Fibroblast of lung (primary cell): ENCODE measurements at regions not wholly inside any gene's neighbourhood (a gene's known extent, or its start where the extent isn't known, plus 50 kb on each side); places are given as distances from the start of the nearest gene placed in this dataset.

ENCODE experiments used
- CTCF ChIP-seq, 2 donors: IDR thresholded peaks in 1 of 2; conservative IDR thresholded peaks in 1 of 2; 1 replicate in 1 of 2; 2 replicates in 1 of 2; pipeline ENCODE4 v1.5.1; 2011 to 2012; ENCODE audit warnings: low read length in 2 of 2, control low read depth in 1 of 2, inconsistent platforms in 1 of 2, low read depth in 1 of 2, mild to moderate bottlenecking in 1 of 2
- EZH2 ChIP-seq: IDR thresholded peaks from 2 replicates; pipeline ENCODE4 v1.5.1; 2012; ENCODE audit warnings: low read length, control low read depth, mild to moderate bottlenecking; ENCODE audit errors: missing control alignments

- TF ChIP-seq CTCF (conservative IDR thresholded peaks at IDR 0.05 in 1 of 2, IDR thresholded peaks at IDR 0.05 in 1 of 2; ENCODE audit: low read depth in 1 of 2, low read length in 2 of 2), result no peak
- TF ChIP-seq EZH2, result no peak
These were observed 634.5 kb downstream of the ZEB2 start for GRCh38 chr2:143885461-143885860.
